ENCODE measurements at regions not wholly inside any gene's neighbourhood (a gene's known extent, or its start where the extent isn't known, plus 50 kb on each side); places are given as distances from the start of the nearest gene placed in this dataset.
"Not testable (repeated sequence)": the region's sequence is repeated elsewhere in the genome, so short reads cannot be mapped to it uniquely, and the experiment has no call there.

GRCh38 chr3:166522017-166522416 lies 684.8 kb upstream of the BCHE start:
- no peak for DNase-seq (ENCODE audit: low spot score)

DNA sequence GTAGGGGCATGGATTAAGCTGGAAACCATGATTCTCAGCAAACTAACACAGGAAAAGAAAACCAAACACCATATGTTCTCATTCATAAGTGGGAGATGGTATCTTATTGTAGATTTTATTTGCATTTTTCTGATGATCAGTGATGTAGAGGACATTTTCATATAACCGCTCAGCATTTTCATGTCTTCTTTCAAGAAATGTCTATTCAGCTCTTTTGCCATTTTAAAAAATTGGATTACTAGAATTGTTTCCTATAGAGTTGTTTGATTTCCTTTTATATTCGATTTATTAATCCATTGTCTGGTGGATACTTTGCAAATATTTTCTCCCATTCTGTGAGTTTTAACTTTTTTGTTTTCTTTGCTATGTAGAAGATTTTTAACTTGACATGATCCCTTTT lies 682.2 kb upstream of the BCHE start:
- no peak for DNase-seq (ENCODE audit: low spot score)

DNA sequence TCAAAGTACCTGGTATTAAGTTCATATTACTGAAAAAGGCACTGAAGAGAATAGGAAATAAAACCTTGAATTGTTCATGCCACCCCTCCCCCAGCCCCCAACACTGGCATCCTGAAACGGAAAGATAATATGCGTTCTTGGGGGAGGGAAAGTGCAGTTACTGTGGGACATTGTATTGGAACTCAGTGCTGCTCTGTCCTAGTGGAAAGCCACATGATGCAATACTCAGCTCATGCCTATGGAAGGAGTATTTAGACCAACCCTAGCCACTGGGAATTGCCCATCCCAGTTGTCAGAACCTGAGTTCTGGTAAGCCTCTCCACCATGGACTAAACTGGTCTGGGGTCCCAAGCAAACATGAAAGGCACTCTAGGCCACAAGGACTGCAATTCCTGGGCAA lies 680.8 kb upstream of the BCHE start:
- DNase-seq (ENCODE audit: low spot score), result no peak

- DNase-seq (ENCODE audit: low spot score), result no peak
Observed at GRCh38 chr3:166510382-166510781, 673.2 kb upstream of the BCHE start.

DNA sequence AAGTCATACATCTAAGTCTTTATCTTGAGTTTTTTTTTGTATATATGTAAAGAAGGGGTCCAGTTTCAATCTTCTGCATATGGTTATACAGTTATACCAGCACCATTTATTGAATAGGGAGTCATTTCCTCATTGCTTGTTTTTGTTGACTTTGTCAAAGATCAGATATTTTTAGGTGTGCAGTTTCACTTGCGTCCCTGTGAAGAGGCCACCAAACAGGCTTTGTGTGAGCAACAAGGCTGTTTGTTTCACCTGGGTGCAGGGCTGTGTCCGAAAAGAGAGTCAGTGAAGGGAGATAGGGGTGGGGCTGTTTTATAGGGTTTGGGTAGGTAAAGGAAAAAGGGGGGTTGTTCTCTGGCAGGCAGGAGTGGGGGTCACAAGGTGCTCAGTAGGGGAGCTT lies 663.2 kb upstream of the BCHE start:
- DNase-seq (ENCODE audit: low spot score), result not testable (repeated sequence)

DNA sequence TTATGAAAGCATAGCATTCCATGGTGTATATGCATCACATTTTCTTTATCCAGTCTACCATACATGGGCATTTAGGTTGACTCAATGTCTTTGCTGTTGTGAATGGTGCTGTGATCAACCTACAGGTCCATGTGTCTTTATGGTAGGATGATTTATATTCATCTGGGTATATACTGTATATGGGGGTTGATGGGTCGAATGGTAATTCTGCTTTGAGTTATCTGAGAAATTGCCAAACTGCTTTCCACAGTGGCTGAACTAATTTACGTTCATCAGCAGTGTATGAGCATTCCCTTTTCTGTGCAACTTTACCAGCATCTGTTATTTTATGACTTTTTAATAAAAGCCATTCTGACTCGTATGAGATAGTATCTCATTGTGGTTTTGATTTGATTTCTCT lies 662.4 kb upstream of the BCHE start:
- no peak for DNase-seq (ENCODE audit: low spot score)

- DNase-seq (ENCODE audit: low spot score), result no peak
Observed at GRCh38 chr3:166498446-166498845, 661.2 kb upstream of the BCHE start.

DNA sequence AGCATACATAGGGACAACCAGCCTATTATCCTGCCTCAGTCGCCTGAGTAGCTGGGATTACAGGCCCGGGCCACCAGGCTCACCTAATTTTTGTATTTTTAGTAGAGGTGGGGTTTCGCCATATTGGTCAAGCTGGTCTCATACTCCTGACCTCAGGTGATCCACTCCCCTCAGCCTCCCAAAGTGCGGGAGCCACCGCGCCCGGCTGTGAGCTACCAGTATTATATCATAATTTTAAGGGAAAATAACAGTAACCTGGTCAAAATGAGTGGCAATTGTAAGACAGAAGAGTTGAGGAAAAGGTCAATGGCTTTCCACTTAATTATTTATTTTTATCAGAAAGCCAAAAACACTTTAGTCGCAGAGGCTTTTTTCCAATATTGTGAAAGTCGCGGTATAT lies 652.6 kb upstream of the BCHE start:
- no peak for DNase-seq (ENCODE audit: low spot score)

- DNase-seq (ENCODE audit: low spot score), result no peak
Observed at GRCh38 chr3:166488977-166489672, 651.9 kb upstream of the BCHE start.

DNA sequence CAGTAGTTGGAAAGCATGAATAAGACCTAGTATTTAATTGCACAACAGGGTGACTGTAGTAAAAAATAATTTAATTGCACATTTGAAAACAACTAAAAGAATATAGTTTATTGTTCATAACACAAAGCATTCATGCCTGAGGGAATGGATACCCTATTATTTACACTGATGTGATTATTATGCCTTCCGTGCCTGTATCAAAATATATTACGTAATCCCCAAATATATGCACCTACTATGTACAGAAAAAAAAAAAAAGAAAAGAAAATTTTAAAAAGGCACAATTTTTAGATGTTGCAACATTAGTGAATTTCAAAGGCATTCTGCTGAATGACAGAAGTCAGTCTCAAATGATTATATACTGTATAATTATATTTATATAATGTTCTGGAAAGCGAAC lies 647.2 kb upstream of the BCHE start:
- DNase-seq (ENCODE audit: low spot score), result no peak

DNA sequence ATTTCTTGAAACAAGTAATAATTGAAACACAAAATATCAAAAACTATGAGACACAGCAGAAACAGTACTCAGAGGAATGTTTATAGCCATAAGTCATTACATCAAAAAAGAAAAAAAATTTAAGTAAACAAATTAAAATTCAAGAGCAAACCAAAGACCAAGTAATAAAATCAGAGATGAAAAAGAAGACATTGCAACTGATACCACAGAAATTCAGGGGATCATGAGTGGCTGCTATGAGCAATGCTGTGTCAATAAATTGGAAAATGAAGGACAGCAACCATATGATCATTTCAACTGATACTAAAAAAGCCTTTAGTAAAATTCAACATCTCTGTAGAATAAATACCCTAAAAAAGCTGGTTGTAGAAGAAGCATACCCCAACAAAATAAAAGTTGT lies 644.1 kb upstream of the BCHE start:
- no peak for DNase-seq (ENCODE audit: low spot score)

GRCh38 chr3:166478356-166478755 lies 641.1 kb upstream of the BCHE start:
- no peak for DNase-seq (ENCODE audit: low spot score)

DNA sequence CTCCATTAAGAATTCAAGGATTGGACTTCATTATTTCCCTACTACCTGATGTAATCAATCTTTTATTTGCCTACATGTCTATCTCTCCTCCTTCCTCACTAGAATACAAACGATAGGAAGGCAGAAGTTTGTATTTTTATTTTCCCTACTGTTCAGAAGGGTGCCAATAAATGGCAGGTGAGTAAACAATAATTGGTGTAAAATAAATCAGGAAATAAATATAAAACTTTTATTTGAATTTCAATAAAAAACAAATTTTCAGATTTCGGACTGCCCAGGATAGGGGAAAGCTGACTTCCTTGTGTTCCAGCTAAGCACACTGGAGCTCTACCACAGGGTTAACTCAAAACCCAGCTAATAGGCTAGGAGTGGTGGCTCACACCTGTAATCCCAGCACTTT lies 636.3 kb upstream of the BCHE start:
- DNase-seq (ENCODE audit: low spot score), result no peak

DNA sequence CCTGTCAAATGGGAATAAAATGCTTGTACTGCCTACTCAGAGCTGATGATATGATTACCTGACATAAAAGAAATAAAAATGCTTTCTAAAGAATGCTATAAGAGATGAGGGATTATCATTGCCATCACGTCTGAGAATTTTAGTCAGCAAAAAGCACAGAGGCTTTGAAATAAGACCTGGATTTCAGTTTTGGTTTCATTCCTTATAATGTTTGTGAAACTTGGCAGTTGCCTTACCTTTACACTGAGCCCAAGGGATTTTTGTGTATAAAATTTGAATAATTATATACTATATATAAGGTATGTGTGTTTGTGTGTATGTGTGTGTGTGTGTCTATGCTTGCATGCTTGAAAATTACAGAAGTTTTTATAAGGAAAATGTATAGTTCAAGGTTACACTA lies 634.8 kb upstream of the BCHE start:
- DNase-seq (ENCODE audit: low spot score), result no peak

GRCh38 chr3:166471074-166471767 lies 634.0 kb upstream of the BCHE start:
- no peak for DNase-seq (ENCODE audit: low spot score)

DNA sequence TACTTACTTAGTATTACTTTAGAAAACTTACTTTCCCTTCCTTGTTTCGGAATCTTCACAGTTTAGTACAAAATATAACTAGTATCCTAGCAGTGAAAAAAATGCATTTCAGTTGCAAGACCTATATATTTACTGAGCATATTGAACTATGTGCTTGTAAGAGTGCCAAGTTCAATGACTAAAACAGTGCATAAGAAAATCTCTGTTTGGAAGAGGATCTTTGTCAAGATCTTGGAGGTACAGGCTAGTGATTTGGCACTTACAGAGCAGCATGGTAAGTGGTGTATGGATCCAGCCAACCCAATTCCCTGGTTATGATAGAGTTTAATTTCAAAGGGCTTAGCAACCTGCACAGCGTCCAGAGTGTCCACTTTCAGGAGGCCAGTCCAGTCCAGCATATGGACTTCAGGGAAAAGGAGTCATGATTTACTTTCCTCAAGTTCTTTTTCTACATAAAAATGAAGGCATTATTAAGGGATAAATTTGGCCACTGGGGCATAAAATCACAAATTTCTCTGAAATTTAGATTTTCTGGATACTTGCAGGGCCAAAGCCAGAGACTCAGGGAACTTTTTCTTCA lies 625.8 kb upstream of the BCHE start:
- no peak for DNase-seq (ENCODE audit: low spot score)

DNA sequence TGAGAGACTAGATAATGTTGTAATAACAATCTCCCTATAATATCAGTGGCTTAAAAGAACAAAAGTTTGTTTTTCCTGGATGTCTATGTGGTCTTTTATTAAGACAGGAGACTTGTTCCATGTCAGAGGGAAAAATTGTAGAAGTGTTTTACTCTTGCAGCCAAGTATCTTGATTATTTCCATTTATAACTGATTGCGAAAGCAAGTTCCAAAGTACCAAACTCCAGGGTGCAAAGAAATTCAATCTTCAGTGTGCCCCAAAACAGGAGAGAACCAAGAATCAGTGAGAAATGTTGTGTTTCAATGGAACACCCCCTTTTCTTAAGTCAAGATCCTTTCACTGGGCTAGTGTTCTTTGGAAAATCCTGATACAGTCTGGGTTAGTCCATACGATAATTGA lies 624.4 kb upstream of the BCHE start:
- no peak for DNase-seq (ENCODE audit: low spot score)

DNA sequence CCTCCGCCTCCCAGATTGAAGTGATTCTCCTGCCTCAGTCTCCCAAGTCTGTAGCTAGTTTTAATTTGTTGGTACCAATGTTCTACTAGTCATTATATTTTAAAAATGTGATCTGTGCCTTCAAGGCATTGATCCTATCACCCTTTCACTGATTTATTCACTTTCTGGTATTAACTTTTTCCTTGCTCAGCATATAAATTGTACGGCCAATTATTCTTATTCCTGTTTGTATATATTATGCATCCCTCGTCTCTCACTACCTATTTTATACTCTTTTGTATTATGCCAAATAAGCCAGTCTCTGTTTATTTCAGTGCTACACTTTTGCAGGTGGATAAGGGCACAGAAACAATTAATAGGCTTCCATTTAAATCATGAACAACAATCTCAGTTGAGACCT lies 620.2 kb upstream of the BCHE start:
- DNase-seq (ENCODE audit: low spot score), result no peak

DNA sequence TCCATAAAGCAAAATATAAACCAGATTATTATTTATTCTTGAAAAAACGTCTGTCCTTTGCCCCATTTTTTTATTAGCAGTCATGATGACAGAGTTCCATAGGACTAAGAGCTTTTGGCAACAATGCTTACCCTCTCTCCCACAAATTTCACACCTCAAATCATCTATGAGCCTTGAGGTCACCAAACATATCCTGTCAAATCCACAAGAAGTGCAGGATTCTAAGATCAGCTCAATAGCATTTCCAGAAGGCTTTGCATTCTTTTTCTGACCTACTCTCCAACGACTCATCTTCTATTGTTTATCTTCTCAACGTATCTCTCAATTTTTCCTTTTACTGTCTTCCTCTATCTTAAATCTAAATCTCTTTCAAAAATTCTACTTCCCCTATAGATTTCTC lies 619.1 kb upstream of the BCHE start:
- DNase-seq (ENCODE audit: low spot score), result no peak

GRCh38 chr3:166455744-166456143 lies 618.5 kb upstream of the BCHE start:
- no peak for DNase-seq (ENCODE audit: low spot score)

DNA sequence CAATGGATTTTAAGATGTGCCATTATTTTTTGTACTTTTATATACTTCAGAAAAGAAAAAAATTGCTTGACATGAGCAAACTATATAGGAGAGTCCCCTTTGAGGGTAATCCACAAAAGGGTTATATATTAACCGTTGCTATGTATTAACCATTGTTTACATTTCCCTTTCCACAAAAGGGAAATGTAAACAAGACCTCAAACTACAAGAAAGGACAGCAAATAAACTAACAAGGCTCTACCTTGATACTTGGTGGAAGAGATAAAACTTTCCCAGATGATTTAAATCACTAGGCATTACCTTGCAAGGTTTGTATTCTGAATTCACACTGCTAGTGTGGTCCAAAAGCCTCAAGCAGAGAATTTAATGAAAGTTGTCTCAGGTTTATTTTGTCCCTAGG lies 616.3 kb upstream of the BCHE start:
- no peak for DNase-seq (ENCODE audit: low spot score)

GRCh38 chr3:166451997-166452396 lies 614.8 kb upstream of the BCHE start:
- no peak for DNase-seq (ENCODE audit: low spot score)

DNA sequence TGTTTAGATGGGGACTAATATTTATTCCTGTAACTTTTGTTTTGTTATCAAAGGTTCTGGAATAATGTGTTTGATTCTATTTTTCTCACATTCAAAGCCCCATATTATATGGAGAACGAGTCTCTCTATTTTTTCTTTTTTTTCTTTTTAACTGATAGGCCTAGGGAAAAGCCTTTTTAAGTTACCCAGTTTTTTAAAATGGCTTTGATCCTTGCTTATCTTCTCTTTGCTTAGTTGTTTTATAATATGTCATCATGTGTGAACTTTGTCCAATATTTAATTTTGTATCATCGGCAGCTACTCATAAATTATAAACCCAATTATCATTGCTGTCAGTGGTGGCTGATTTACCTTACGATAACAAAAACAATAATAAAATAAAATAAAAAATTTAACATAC lies 610.3 kb upstream of the BCHE start:
- DNase-seq (ENCODE audit: low spot score), result no peak

DNA sequence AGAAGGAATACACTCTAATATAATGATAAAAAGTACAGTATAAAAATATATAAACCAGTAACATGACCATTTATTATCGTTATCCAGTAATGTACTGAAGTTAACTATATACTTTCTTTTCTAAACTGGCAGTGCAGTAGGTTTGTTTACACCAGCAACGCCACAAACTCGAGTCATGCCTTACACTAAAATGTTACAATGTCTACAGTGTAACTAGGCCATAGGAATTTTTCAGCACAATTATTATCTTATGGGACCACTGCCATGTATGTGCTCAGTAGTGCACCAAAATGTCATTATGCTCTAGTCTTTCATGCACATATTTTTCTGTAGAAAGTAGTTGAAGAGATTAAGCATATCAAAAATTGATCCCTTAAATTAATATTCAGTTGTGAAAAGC lies 609.8 kb upstream of the BCHE start:
- no peak for DNase-seq (ENCODE audit: low spot score)
